ENCODE measurements at regions not wholly inside any gene's neighbourhood (a gene's known extent, or its start where the extent isn't known, plus 50 kb on each side); places are given as distances from the start of the nearest gene placed in this dataset.

- intact Hi-C loops (cut with DNase I, micrococcal nuclease) = no loop called here
- Histone ChIP-seq H3K4me3 (no peak overlapping the region), H3K36me3 (ENCODE audit: low read depth) (no peaks in the 10 kb centered on the region), H3K9me3 (peaks cover 46% of the 10 kb centered on the region), H3K4me1 (ENCODE audit: low read depth) (no peaks in the 10 kb centered on the region)
- no peak for TF ChIP-seq CTCF (IDR thresholded peaks at IDR 0.05)
- DNase-seq (no peak), ATAC-seq (no peak)
Observed at GRCh38 chr11:39681428-39681827, 1778.0 kb downstream of the LRRC4C start.

GRCh38 chr11:39678996-39679395 lies 1780.5 kb downstream of the LRRC4C start:
- Histone ChIP-seq H3K36me3 (ENCODE audit: low read depth) (no peaks in the 10 kb centered on the region), H3K9me3 (peaks cover 35% of the 10 kb centered on the region), H3K4me3 (no peak overlapping the region), H3K4me1 (ENCODE audit: low read depth) (no peaks in the 10 kb centered on the region)
- DNase-seq (no peak), ATAC-seq (no peak)
- intact Hi-C loops (cut with DNase I, micrococcal nuclease) = no loop called here
- no peak for TF ChIP-seq CTCF (IDR thresholded peaks at IDR 0.05)

GRCh38 chr11:39675171-39675570 lies 1784.3 kb downstream of the LRRC4C start:
- Histone ChIP-seq H3K4me3 (no peak overlapping the region), H3K36me3 (ENCODE audit: low read depth) (no peaks in the 10 kb centered on the region), H3K4me1 (ENCODE audit: low read depth) (no peaks in the 10 kb centered on the region), H3K9me3 (peaks cover 18% of the 10 kb centered on the region)
- no peak for TF ChIP-seq CTCF (IDR thresholded peaks at IDR 0.05)
- no peak for DNase-seq
- ATAC-seq = no peak
- intact Hi-C loops (cut with DNase I, micrococcal nuclease) = no loop called here

- Histone ChIP-seq H3K36me3 (ENCODE audit: low read depth) (no peaks in the 10 kb centered on the region), H3K4me1 (ENCODE audit: low read depth) (no peaks in the 10 kb centered on the region), H3K4me3 (no peak overlapping the region), H3K9me3 (peaks cover 14% of the 10 kb centered on the region)
- intact Hi-C loops (cut with DNase I, micrococcal nuclease) = no loop called here
- ATAC-seq (no peak), DNase-seq (no peak)
- no peak for TF ChIP-seq CTCF (IDR thresholded peaks at IDR 0.05)
Observed at GRCh38 chr11:39674761-39675160, 1784.7 kb downstream of the LRRC4C start.

GRCh38 chr11:39674024-39674423 lies 1785.4 kb downstream of the LRRC4C start:
- Histone ChIP-seq H3K36me3 (ENCODE audit: low read depth) (no peaks in the 10 kb centered on the region), H3K4me1 (ENCODE audit: low read depth) (no peaks in the 10 kb centered on the region), H3K9me3 (peaks cover 8% of the 10 kb centered on the region), H3K4me3 (no peak overlapping the region)
- ATAC-seq (no peak), DNase-seq (no peak)
- TF ChIP-seq CTCF (IDR thresholded peaks at IDR 0.05) = no peak
- intact Hi-C loops (cut with DNase I, micrococcal nuclease) = no loop called here

- H3K4me3 ChIP-seq = no peak overlapping the region
- H3K9me3 ChIP-seq = peaks cover 16% of the 10 kb centered on the region
- TF ChIP-seq CTCF (IDR thresholded peaks at IDR 0.05) = no peak
- ATAC-seq (no peak), DNase-seq (no peak)
- H3K4me1 ChIP-seq (ENCODE audit: low read depth) = no peaks in the 10 kb centered on the region
- no peaks in the 10 kb centered on the region for H3K36me3 ChIP-seq (ENCODE audit: low read depth)
- intact Hi-C loops (cut with DNase I, micrococcal nuclease) = no loop called here
Observed at GRCh38 chr11:39668640-39669039, 1790.8 kb downstream of the LRRC4C start.
